Stomach (tissue), 8 donors: ENCODE measurements at regions not wholly inside any gene's neighbourhood (a gene's known extent, or its start where the extent isn't known, plus 50 kb on each side); places are given as distances from the start of the nearest gene placed in this dataset.
A peak's percentile ranks its signal among the peaks of the same experiment; 100 is the strongest.

ENCODE experiments used
- DNase-seq, 2 donors: peaks; one replicate each; pipeline versions ENCODE4 v3.0.0 to v3.0.0-alpha.2; 2013 to 2019
- H3K27ac ChIP-seq, 5 donors: fragments of 200-600 bp in 4 of 5; sonication (generic) in 4 of 5; one replicate each; pipeline ENCODE4 v1.5.1; 2013 to 2019; ENCODE audit warnings: mild to moderate bottlenecking in 1 of 5, moderate library complexity in 1 of 5
- H3K27me3 ChIP-seq, 3 donors: fragments of 200-600 bp; sonication (generic); one replicate each; pipeline ENCODE4 v1.5.1; 2017 to 2019; ENCODE audit warnings: mixed run types in 1 of 3
- H3K36me3 ChIP-seq, 4 donors: fragments of 200-600 bp; sonication (generic); 1 replicate in 3 of 4; 2 replicates in 1 of 4; pipeline ENCODE4 v1.5.1; 2016 to 2019
- H3K4me1 ChIP-seq, 4 donors: fragments of 200-600 bp; sonication (generic); one replicate each; pipeline ENCODE4 v1.5.1; 2016 to 2019
- H3K4me3 ChIP-seq, 4 donors: fragments of 200-600 bp; sonication (generic) in 3 of 4; one replicate each; pipeline ENCODE4 v1.5.1; 2016 to 2019; ENCODE audit warnings: mild to moderate bottlenecking in 1 of 4
- H3K9me3 ChIP-seq, 4 donors: fragments of 200-600 bp; sonication (generic); one replicate each; pipeline ENCODE4 v1.5.1; 2016 to 2019
- CTCF ChIP-seq, 7 experiments: fragments of 450-650 bp in 4 of 7; fragments of 200-600 bp in 3 of 7; sonication (generic) in 3 of 7; IDR thresholded peaks; one replicate each; pipeline ENCODE4 v1.5.1; 2016 to 2019; ENCODE audit warnings: antibody characterized with exemption in 7 of 7, control low read depth in 2 of 7, mild to moderate bottlenecking in 1 of 7
- EP300 ChIP-seq: sonication (generic); formaldehyde crosslinking; IDR thresholded peaks from one replicate; pipeline ENCODE4 v1.6.1; 2017; ENCODE audit warnings: antibody characterized with exemption
- POLR2A ChIP-seq, 4 donors: fragments of 450-650 bp; IDR thresholded peaks; one replicate each; pipeline ENCODE4 v1.6.1; 2016; ENCODE audit warnings: antibody characterized with exemption in 4 of 4, control low read depth in 2 of 4, mild to moderate bottlenecking in 1 of 4, moderate library complexity in 1 of 4
- POLR2AphosphoS5 ChIP-seq, 3 donors: sonication (generic); formaldehyde crosslinking; IDR thresholded peaks; one replicate each; pipeline ENCODE4 v1.6.1; 2016; ENCODE audit warnings: antibody characterized with exemption in 3 of 3
- WGBS, 5 donors: extraction: QIAGEN DNeasy Blood & Tissue Kit in 3 of 5; methylation state at CpG; one replicate each; pipeline versions ENCODE4 v1.1.5 to v1.1.7; 2013 to 2018; 5-methylcytosine and 5-hydroxymethylcytosine counted together
- intact Hi-C: fragments of 100-400 bp; cut with DNase I; formaldehyde crosslinking; loops from one replicate; pipeline ENCODE4 v1.15.1; 2023; ENCODE audit warnings: low total_unique reads
- donor health status: healthy with polysubstance abuse.
- donor health status: Bipolar disorder and iron deficiency.
- donor health status: healthy.

GRCh38 chr5:63697811-63698210 lies 264.4 kb downstream of the HTR1A start:
- H3K27me3 ChIP-seq: no peaks in the 10 kb centered on the region
- intact Hi-C loops: no loop called here
- H3K4me3 ChIP-seq: no peak overlapping the region
- no peaks in the 10 kb centered on the region for H3K9me3 ChIP-seq
- TF ChIP-seq EP300 (no peak), POLR2AphosphoS5 (IDR thresholded peaks at IDR 0.05) (no peak), POLR2A (IDR thresholded peaks at IDR 0.05) (no peak), CTCF (IDR thresholded peaks at IDR 0.05) (no peak)
- no peaks in the 10 kb centered on the region for H3K4me1 ChIP-seq
- no peak for DNase-seq
- 44 to 71% (median 59%) methylated on average over 2 of the region's 2 CpGs for WGBS, 5 donors
- H3K27ac ChIP-seq: no peak overlapping the region
- no peaks in the 10 kb centered on the region for H3K36me3 ChIP-seq

- peaks cover 0 to 5% (median 1%) of the 10 kb centered on the region in 4 donors for H3K9me3 ChIP-seq
- H3K4me1 ChIP-seq: no peaks in the 10 kb centered on the region
- intact Hi-C loops: no loop called here
- no peaks in the 10 kb centered on the region for H3K27me3 ChIP-seq
- TF ChIP-seq POLR2A (IDR thresholded peaks at IDR 0.05) (no peak), EP300 (no peak), POLR2AphosphoS5 (IDR thresholded peaks at IDR 0.05) (no peak), CTCF (IDR thresholded peaks at IDR 0.05) (no peak)
- no peak overlapping the region for H3K4me3 ChIP-seq
- 34 to 53% (median 46%) methylated on average over 2 of the region's 2 CpGs for WGBS, 5 donors
- DNase-seq: no peak
- no peak overlapping the region for H3K27ac ChIP-seq
- H3K36me3 ChIP-seq: no peaks in the 10 kb centered on the region
Measured at GRCh38 chr5:63690546-63690945, 271.7 kb downstream of the HTR1A start.

- peaks cover 0 to 9% (median 1%) of the 10 kb centered on the region in 4 donors for H3K9me3 ChIP-seq
- peak in 1 of 2 donors; percentile 17 for DNase-seq
- H3K36me3 ChIP-seq: no peaks in the 10 kb centered on the region
- TF ChIP-seq POLR2A (IDR thresholded peaks at IDR 0.05): no peak
- TF ChIP-seq CTCF (IDR thresholded peaks at IDR 0.05): no peak
- no peak for TF ChIP-seq POLR2AphosphoS5 (IDR thresholded peaks at IDR 0.05)
- TF ChIP-seq EP300: no peak
- intact Hi-C loops: no loop called here
- H3K27ac ChIP-seq: no peak overlapping the region
- no peak overlapping the region for H3K4me3 ChIP-seq
- H3K27me3 ChIP-seq: no peaks in the 10 kb centered on the region
- no peaks in the 10 kb centered on the region for H3K4me1 ChIP-seq
- 57 to 79% (median 66%) methylated on average over 6 of the region's 6 CpGs for WGBS, 5 donors
Measured at GRCh38 chr5:63687854-63688516, 274.3 kb downstream of the HTR1A start.

- 71 to 82% (median 77%) methylated on average over 5 of the region's 5 CpGs for WGBS, 5 donors
- no peaks in the 10 kb centered on the region for H3K27me3 ChIP-seq
- H3K27ac ChIP-seq: no peak overlapping the region
- H3K4me1 ChIP-seq: no peaks in the 10 kb centered on the region
- peak in 1 of 2 donors; percentile 22 for DNase-seq
- peaks cover 0 to 15% (median 1%) of the 10 kb centered on the region in 4 donors for H3K9me3 ChIP-seq
- H3K4me3 ChIP-seq: no peak overlapping the region
- TF ChIP-seq EP300 (no peak), POLR2A (IDR thresholded peaks at IDR 0.05) (no peak), CTCF (IDR thresholded peaks at IDR 0.05) (no peak), POLR2AphosphoS5 (IDR thresholded peaks at IDR 0.05) (no peak)
- no peaks in the 10 kb centered on the region for H3K36me3 ChIP-seq
- intact Hi-C loops: no loop called here
Measured at GRCh38 chr5:63686938-63687337, 275.3 kb downstream of the HTR1A start.
